ENCODE measurements at regions not wholly inside any gene's neighbourhood (a gene's known extent, or its start where the extent isn't known, plus 50 kb on each side); places are given as distances from the start of the nearest gene placed in this dataset.

DNA sequence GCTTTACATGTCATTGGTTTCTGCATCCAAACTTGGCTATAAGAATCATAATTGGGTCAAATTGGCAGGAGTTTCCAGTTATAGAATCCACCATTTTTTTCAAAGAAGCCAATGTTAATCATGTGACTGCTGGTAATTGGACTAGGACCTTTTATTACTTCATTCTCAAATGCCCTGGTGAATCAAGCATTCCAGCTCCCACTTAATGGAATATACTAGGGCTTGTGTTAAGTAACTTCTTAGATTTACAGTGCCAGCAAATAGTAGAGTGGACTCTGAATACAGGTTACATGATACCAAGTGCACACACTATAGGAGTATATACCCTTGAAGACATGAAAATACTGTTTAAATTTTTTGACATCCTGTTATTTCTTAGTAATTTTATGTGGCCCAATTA, 96.7 kb downstream of the NUDT12 start:
- TF ChIP-seq CTCF (IDR thresholded peaks at IDR 0.05) (no peak), POLR2A (IDR thresholded peaks at IDR 0.05) (no peak), POLR2AphosphoS5 (IDR thresholded peaks at IDR 0.05; ENCODE audit: insufficient read depth in 1 of 2, low read depth in 1 of 2) (no peak)
